GM19043 (cell line): ENCODE measurements at regions not wholly inside any gene's neighbourhood (a gene's known extent, or its start where the extent isn't known, plus 50 kb on each side); places are given as distances from the start of the nearest gene placed in this dataset.

Experiments
- ATAC-seq: cut with Tn5 transposase; IDR thresholded peaks from one replicate; pipeline ENCODE4 v1.9.1; 2021; ENCODE audit warnings: low read depth; ENCODE audit not compliant: unreplicated experiment

DNA sequence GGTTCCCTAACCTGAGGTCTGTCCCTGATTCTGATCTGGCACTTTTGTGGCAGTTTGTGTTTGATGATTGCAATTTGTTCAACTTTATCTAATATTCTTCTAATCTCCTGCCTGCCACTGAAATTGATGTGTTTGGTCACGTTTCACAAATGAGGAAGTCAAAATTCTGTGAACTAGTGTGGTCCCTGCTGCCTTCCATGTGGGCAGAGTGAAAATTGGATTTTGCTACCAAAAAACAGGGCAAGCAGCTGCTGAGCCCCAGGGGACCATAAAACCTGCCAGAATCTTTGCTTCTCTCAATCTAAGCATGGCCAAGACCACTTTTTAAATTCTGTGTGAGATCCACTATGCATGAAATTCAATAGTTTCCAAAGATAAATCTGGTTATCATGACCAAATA, 195.5 kb upstream of the CYRIA start:
- ATAC-seq: no peak

DNA sequence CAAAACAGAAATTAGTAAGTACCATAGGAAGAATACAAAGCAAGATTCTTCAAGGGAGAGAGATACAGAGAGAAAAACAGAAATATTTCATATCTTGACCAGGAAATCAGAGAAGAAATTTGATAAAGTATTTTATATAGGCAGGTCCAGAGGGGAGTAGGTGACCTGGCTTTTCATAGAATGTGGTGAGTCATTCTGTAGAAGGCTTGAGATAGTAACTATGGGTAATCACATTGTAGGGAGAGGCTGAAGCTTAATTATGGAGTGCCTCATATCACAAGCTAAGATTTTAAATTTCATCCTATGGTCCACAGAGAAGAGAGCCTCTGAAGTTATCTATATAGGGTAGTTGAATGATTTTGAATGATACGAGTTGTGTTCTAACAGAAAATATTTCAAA, 195.0 kb upstream of the CYRIA start:
- no peak for ATAC-seq

DNA sequence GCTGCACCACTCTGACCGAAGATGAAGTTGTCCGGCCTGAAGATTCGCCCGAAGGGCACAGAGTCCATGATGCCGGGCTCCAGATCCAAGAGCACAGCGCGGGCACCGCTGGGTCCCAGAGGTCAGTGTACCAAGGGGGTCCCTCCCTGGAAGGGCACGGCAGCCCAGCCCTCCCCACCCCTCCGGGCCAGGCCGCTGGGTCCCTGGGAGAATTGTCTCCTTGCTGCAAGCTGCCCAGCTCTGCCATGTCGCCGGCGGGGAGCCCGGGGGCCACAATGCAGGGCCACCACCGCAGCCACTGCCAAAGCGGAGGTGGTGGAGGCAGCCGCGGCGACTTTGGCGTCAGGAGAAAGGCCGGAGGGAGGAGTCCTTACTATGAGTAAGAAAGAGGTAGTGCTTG, 189.5 kb upstream of the CYRIA start:
- ATAC-seq: no peak

DNA sequence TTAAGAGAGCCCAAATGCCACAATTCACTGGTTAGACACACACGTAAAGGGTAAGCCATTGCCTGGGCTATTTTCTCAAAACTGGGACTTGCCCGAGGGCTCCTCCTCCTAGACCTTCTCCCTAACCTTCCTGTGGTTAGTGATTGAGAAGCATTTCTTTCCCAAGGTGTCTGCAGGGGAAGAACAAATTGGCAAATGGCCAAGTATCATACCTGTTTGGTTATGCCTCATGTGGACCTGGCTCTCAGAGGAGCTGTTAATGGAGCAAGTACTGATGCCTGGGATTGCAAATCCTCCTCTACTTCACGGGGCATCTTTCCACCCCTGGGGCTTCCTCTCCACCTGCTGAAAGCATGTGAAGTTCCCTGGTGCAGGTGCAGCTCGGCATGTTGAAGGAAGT, 187.5 kb upstream of the CYRIA start:
- ATAC-seq: no peak

DNA sequence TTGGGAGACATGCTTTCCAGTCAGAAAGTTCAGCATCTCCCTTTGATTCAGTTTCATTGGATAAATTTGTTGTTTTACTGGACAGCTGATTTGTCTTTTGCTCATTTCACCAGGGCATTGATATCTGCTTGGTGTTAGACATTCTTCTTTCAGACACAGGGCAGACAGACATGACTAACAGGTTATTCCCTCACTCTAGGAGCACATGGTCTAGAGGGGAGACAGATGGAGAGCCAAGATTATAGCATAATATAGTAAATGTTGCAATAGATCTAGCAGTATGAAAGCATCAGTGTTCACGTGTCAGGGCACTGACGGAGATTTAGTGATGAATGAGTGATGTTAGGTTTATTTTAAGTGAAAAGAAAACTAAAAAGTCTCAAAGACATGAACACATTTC, 187.0 kb upstream of the CYRIA start:
- ATAC-seq: no peak

DNA sequence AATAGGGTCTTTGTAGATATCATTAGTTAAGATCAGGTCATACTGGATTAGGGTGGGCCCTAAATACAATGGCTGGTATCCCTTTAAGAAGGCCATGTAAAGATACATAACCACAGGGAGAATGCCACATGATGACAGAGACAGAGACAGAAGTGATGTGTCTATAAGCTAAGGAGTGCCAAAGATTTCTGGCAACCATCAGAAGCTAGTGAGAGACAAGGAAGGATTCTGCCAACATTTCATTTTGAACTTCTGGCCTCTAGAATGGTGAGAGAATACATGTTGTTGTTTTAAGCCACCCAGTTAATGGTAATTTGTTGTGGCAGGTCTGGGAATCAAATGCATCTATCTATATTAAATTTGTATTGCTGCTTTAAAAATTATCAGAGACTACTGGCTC, 185.5 kb upstream of the CYRIA start:
- no peak for ATAC-seq

DNA sequence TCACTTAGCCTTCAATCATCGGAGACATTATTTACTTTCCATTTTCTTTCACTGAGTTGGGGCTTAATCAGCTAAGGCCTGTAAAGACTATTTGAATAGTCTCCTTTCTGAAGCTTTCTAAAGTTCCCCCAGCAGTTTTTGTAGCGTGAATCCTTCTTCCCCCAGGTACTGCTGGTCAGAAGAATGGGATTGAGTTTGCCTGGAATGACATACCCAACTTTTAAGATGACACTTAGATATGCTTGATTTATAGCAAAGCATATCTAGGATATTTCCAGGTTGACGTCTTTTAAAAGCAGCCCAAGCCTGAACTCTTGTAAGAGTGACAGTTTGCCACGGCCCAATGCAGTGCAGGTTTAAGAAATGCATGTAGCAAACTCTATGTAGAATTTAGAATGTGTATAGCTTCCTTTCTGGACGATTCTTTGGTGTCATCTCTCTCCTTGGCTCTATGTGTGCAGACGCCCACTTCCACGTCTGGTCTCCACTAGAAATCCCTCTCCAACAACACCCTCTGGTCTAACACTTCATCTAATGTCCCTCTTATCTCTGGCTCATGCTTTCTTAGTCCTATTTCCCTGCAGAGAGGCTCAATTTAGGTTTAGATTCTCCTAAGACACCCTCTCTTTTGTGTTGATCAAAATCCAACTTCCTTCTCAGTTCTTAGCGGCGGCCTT, 175.0 kb upstream of the CYRIA start:
- no peak for ATAC-seq

DNA sequence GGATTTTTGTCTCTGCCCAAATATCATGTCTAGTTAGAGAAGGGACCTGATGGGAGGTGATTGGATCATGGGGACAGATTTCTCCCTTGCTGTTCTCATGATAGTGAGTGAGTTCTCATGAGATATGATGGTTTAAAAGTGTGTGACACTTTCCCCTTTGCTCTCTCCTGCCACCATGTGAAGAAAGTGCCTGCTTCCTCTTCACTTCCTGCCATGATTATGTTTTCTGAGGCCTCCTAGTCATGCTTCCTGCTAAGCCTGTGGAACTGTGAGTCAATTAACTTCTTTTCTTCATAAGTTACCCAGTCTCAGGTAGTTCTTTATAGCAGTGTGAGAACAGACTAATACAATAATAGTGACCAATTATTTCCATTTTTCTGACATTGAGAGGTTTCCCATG, 167.3 kb upstream of the CYRIA start:
- no peak for ATAC-seq

DNA sequence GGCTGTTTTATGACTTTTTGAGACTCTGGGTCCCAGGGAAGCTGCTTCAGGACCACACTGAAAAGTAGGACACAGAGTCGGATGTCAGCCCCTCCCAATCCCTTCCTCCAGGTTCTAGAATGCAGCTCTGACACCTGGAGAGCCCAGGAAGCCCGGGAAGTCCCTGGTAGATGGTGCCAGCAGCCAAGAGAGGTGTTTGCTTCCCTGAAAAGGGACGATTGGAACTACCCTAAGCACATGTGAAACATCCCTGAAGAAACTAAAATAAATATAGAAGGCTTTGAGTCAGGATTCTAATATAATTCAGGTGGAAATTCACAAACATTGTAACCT, 163.2 kb upstream of the CYRIA start:
- ATAC-seq: no peak

DNA sequence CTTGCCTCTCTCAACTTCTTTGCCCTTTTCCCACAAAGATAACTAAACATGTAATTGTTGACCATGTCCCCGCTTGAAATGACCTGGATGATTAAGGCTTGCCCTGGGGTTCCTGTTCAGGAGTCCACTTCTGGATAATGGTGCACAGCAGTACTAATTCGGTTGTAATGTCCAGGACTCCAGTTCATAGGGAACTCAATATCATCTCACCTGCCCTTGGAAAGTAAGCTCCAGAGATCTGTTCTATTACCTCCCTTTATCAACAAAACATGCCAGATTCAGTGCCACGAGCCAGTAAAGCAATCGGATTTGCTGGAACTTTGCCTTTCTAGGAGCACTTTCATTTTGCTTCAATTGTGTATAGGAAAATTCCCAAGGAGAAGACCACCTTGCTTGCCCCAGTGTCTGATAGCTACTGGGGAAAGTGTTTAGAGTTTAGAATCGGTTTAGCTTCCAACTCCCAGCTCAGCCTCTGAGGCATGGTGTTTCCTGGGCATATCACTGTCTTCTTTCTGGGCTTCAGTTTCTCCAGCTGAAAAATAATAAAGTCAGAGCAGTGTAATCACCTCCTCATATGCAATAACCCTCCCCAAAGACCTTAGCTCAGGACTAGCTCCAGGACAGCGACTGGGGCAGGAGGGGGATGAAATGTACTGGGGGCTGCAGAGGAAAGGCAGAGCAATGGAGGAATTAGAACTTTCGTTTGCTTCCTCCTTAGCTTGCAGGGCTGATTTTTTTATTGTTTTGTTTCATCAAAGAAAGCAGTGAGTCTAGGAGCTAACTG, 162.6 kb upstream of the CYRIA start:
- no peak for ATAC-seq

DNA sequence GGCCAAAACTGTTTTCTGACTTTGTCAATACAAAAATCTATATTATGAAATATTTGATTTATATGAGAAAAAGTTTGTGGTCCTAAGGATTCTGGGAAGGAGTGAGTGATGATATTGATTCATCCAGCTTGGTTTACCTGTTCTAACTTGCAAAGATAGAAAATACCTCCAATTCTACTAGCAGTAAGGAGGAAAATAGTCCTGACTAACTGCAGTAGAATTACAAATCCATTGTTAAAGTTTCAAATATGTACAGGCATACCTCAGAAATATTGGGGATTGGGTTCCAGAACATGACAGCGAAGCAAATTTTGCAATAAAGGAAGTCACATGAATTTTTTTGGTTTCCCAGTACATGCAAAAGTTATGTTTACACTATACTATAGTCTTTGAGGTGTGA, 158.8 kb upstream of the CYRIA start:
- no peak for ATAC-seq

DNA sequence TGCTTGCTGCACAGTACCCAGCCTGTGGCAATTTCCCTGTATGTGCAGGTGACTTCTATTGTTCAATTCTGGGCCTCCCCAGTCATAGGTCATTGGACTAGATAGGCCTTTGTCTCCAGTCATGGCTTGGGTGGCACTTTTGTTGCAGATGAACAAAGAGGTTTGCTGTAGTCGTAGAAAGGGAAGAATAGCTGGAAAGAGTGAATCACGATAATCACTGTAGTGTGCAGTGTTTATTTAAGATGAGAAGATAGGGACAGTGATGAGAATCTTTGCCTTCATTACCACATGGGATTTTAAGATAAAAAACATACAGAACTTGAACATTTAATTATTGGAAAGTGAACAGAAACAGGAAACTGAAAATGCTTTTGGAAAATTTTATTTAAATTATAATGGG, 156.1 kb upstream of the CYRIA start:
- no peak for ATAC-seq

DNA sequence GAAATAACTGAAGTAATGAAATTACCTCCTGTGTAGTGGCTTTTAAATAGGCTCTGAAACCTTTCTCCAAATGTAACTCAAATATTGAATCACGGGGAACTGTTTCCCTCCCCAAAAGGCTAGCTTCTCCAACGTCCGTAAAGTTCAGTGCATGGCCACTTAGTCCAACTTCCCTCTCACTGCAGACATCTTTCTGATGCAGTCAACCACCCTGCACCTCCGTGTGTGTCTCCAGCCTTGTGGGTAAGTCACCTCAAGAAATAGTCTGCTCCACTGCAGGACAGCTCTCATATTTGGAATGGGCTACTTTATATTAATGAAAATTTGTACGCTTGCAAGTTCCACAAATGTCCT, 152.5 kb upstream of the CYRIA start:
- no peak for ATAC-seq

DNA sequence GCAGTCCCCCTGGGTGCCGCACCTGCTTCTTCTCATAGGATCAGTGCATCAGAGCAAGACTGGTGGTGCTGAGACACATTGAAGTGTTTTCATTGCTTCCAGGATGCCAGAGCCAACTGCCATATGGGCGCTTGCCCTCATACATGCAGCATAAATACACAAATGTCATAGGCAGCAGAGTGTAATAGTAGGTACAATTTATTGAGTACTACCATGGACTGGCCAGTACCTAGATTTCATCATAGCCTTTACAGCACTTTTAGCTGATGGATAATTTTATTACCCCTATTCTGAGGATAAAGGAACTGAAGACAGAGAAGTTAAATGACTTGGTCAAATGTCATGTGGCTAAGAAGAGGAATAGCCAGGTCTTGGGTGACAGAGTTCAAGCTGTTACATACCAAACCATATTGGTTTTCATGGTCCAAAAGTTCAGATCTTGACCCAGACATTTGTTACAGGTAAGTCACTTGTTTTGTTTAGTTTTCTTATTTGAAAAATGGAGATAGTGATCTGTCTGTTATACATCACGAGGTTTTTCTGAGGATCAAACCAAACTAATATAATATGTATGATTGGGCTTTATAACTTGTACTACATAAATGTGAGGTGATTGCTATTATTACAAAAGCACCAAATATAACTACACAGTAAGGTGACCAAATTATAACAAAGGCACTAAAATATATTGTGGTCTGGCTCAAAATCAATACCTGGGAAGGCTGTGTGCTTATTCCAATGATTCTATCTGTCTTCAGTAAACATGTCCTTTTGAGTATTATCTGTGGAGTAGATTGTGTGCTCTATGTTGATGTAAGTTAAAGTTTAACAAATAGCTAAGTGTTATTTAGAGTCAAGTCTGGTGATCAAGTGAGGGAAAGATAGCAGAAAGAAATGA, 151.9 kb upstream of the CYRIA start:
- no peak for ATAC-seq

DNA sequence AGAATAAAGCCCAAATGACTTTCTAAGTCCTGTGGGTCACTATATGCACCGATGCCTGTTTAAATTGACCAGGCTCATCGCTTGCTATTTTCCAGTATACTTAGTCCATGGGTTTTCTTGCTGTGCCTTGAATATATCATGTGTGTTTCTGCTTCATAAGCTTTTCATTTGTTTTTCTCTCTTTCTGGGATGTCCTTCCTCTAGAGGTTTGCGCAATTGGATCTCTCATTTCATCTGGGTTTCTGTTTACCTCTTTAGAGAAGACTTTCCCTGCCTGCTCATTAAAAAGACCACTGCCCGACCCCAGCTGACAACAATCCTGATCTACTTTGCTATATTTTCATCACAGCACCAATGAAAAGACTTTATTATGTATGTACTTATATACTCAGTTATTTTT, 150.9 kb upstream of the CYRIA start:
- no peak for ATAC-seq

DNA sequence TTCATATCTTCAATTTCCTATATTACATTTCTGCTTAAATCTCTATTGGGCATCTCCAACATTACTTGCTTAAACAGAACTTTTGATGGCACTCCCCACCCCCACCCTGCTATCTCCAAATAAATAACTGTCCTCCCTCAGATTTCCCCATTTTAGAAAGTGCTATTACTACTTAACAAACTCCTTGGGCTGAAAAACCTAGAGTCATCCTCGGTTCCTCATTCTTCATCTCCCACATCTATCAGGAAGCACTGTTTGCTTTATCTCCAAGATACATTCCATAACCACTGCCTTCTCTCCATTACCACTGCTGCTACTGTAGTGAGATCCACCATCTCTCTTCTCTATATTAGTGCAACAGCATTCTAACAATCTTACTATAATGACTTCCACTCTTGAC, 150.4 kb upstream of the CYRIA start:
- ATAC-seq: no peak

DNA sequence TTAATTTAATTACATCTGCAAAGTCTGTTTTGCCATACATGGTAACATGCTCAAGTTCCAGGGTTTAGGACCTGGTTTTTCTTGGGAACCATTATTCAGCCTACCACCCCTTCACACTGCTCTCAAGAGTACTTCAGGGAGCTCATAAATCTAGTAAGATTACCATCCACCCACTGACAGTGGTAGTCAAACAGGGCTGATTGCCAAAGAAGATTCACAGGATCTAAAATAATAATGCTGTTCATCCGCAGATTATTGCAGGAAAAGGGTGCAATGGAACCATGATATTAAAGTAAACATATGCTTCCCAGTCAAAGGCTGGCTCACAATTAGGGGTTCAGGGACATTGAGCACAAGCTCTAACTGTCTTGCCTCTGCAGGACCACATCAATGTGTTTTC, 148.0 kb upstream of the CYRIA start:
- ATAC-seq: no peak

DNA sequence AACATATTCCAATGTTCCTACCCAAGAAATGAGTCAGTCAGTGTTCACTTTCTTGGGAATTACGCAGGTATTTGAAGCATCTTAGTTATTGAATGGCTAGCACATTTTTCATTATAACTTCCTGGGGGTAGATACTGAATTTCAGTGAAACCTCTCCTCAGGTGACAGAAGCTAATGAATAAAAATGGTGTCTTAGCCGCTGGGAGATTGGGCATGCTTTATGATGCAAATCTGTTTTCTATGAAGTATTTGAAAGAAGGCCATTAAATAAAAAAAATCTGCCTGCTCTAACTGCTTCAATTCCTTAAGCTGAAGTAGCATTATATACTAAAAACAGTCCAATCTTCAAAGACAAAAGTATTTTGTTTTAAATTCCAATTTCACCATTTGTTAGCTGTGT, 132.8 kb upstream of the CYRIA start:
- no peak for ATAC-seq

DNA sequence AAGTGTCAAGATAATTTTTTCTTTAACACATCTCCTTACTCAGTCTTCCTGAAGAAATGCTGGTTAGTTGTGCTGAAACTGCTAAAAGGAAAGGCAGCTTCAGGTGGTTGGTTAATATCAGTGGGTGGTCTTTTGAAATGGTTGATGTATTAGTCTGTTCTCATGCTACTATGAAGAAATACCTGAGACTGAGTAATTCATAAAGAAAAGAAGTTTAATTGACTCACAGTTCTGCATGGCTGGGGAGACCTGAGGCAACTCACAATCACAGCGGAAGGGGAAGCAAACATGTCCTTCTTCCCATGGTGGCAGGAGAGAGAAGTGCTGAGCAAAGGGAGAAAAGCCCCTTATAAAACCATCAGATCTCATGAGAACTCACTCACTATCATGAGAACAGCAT, 125.9 kb upstream of the CYRIA start:
- no peak for ATAC-seq

DNA sequence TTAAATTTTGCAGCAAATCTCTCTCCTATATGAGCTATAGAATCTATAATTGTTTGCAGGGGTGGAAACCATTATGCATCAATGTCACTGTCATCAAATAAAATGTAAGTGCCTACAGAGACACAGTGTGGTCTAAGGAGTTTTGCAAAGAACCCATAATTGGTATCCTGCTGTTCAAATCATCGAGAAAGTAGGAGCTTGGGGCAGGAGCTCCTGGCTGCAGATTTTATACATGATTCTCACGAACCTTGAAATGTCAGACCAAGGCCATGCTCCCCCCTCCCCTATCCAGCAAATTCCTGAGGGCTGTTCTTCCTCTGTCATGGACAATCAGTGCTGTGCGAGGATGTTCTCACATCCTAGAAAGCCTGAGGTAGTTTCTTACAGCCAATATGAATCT, 119.5 kb upstream of the CYRIA start:
- no peak for ATAC-seq

DNA sequence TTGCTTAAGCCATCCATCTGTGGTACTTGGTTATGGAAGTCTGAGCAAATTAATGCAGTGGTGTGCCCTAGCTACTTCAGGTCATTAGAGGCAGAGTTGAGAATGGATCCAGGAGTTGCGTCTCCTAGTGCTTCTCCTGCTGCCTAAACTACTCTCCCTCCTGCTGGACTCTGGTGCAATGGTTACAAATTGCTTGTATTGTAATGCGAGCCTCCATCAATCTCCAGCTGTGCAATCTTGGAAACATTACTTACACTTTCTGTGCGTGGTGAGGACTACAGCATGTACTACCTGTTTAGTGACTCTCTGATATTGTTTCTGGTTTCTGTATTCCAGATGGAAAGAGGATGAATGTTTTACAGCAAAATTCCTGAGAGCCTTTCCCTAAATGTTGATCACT, 119.0 kb upstream of the CYRIA start:
- no peak for ATAC-seq
